Vagina (tissue), 2 donors: ENCODE measurements at regions not wholly inside any gene's neighbourhood (a gene's known extent, or its start where the extent isn't known, plus 50 kb on each side); places are given as distances from the start of the nearest gene placed in this dataset.

Experiments
- DNase-seq, 2 donors: peaks; one replicate each; pipeline ENCODE4 v3.0.0-alpha.2; 2017; ENCODE audit errors: extremely low spot score in 2 of 2
- H3K27ac ChIP-seq: fragments of 200-600 bp; sonication (generic); one replicate; pipeline ENCODE4 v1.5.1; 2019
- H3K27me3 ChIP-seq: fragments of 200-600 bp; sonication (generic); one replicate; pipeline ENCODE4 v1.5.1; 2019
- H3K36me3 ChIP-seq, 2 donors: fragments of 200-600 bp; sonication (generic); one replicate each; pipeline ENCODE4 v1.5.1; 2017 to 2019
- H3K4me1 ChIP-seq: fragments of 200-600 bp; sonication (generic); one replicate; pipeline ENCODE4 v1.5.1; 2019
- H3K4me3 ChIP-seq, 2 donors: fragments of 200-600 bp; sonication (generic); 1 replicate in 1 of 2; 2 replicates in 1 of 2; pipeline ENCODE4 v1.5.1; 2016 to 2019
- H3K9me3 ChIP-seq: fragments of 200-600 bp; sonication (generic); one replicate; pipeline ENCODE4 v1.5.1; 2019
- POLR2A ChIP-seq, 2 donors: fragments of 450-650 bp; IDR thresholded peaks; one replicate each; pipeline ENCODE4 v1.6.1; 2017; ENCODE audit warnings: antibody characterized with exemption in 2 of 2, mild to moderate bottlenecking in 2 of 2, moderate library complexity in 2 of 2
- POLR2AphosphoS5 ChIP-seq, 2 donors: sonication (generic); formaldehyde crosslinking; IDR thresholded peaks; one replicate each; pipeline ENCODE4 v1.9.0; 2017; ENCODE audit warnings: antibody characterized with exemption in 2 of 2, mild to moderate bottlenecking in 2 of 2, low read depth in 1 of 2; ENCODE audit not compliant: insufficient read depth in 1 of 2
- intact Hi-C: fragments of 100-400 bp; cut with DNase I; formaldehyde crosslinking; loops from one replicate; pipeline ENCODE4 v1.15.1; 2023
- TF ChIP-seq, protein P1 (sequence below), 3 experiments: fragments of 450-650 bp in 2 of 3; fragments of 200-600 bp in 1 of 3; sonication (generic) in 1 of 3; IDR thresholded peaks; one replicate each; pipeline ENCODE4 v1.5.1; 2017 to 2019; ENCODE audit warnings: antibody characterized with exemption in 3 of 3, mild to moderate bottlenecking in 2 of 3, moderate library complexity in 2 of 3

DNA sequence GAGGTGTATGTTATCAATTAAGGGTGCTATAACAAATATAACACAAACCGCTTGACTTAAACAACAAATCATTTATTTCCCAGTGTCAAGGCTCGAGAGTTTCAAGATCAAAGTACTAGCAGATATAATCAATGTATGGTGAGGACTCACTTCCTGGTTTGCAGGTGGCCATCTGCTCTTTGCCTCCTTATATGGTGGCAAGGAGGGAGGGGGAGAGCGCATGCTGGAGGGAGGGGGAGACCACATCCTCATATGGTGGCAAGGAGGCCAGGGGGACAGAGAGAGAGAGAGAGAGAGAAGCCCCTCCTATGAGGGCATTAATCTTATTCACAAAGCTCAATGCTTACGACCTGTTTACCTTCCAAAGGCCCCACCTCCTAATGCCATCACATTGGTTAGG lies 372.3 kb upstream of the SPOCK3 start:
- TF ChIP-seq, protein P1, sequence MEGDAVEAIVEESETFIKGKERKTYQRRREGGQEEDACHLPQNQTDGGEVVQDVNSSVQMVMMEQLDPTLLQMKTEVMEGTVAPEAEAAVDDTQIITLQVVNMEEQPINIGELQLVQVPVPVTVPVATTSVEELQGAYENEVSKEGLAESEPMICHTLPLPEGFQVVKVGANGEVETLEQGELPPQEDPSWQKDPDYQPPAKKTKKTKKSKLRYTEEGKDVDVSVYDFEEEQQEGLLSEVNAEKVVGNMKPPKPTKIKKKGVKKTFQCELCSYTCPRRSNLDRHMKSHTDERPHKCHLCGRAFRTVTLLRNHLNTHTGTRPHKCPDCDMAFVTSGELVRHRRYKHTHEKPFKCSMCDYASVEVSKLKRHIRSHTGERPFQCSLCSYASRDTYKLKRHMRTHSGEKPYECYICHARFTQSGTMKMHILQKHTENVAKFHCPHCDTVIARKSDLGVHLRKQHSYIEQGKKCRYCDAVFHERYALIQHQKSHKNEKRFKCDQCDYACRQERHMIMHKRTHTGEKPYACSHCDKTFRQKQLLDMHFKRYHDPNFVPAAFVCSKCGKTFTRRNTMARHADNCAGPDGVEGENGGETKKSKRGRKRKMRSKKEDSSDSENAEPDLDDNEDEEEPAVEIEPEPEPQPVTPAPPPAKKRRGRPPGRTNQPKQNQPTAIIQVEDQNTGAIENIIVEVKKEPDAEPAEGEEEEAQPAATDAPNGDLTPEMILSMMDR (IDR thresholded peaks at IDR 0.05) = no peak
- TF ChIP-seq POLR2AphosphoS5 (IDR thresholded peaks at IDR 0.05; ENCODE audit: insufficient read depth in 1 of 2, low read depth in 1 of 2) (no peak), POLR2A (IDR thresholded peaks at IDR 0.05) (no peak)
- no peak overlapping the region for H3K4me3 ChIP-seq
- H3K36me3 ChIP-seq = no peaks in the 10 kb centered on the region
- no peaks in the 10 kb centered on the region for H3K9me3 ChIP-seq
- H3K27me3 ChIP-seq = no peaks in the 10 kb centered on the region
- intact Hi-C loops = no loop called here
- no peak overlapping the region for H3K27ac ChIP-seq
- no peaks in the 10 kb centered on the region for H3K4me1 ChIP-seq
- no peak for DNase-seq

DNA sequence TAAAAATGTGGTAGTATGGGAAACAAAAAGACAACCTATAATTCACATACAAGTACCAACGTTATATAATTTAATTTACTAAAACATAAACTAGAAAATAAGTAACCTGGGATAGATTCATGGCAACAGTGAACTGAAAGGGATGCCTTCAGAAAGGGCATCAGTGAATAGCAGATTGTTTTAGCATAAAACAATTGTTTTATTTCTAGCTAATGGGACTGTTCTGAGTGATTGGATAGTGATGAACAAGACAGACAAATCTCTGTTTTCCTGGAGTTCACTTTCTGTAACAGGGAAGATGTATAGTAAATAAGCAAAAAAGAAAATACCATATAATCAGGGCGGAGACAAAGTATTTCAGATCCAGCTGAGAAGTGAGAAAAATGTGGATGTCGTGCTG lies 379.1 kb upstream of the SPOCK3 start:
- no peak overlapping the region for H3K27ac ChIP-seq
- DNase-seq = no peak
- no peaks in the 10 kb centered on the region for H3K4me1 ChIP-seq
- H3K36me3 ChIP-seq = no peaks in the 10 kb centered on the region
- no peaks in the 10 kb centered on the region for H3K27me3 ChIP-seq
- TF ChIP-seq, protein P1 (IDR thresholded peaks at IDR 0.05) = no peak
- TF ChIP-seq POLR2A (IDR thresholded peaks at IDR 0.05) (no peak), POLR2AphosphoS5 (IDR thresholded peaks at IDR 0.05; ENCODE audit: insufficient read depth in 1 of 2, low read depth in 1 of 2) (no peak)
- intact Hi-C loops = no loop called here
- no peak overlapping the region for H3K4me3 ChIP-seq
- no peaks in the 10 kb centered on the region for H3K9me3 ChIP-seq

DNA sequence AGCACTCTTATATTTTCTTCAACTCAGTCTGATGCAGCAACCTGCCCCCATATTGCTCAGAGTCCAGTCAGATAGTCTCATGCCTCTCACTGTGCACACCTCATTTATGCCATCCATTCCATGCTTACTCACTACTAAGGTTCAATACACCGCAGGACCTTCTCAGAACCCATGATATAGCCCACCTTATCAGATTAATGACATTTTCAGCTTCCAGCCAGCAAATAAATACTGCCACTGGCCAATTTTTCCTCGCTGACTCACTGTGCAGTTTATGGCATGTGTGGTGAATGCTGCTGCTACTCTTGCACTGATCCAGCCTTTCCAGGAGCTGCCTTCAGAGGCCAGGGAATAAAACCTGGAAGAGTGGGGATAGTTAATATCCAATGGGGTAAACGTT lies 380.6 kb upstream of the SPOCK3 start:
- Histone ChIP-seq H3K9me3 (no peaks in the 10 kb centered on the region), H3K27me3 (no peaks in the 10 kb centered on the region), H3K36me3 (no peaks in the 10 kb centered on the region), H3K4me1 (no peaks in the 10 kb centered on the region), H3K4me3 (no peak overlapping the region), H3K27ac (no peak overlapping the region)
- TF ChIP-seq POLR2AphosphoS5 (IDR thresholded peaks at IDR 0.05; ENCODE audit: insufficient read depth in 1 of 2, low read depth in 1 of 2) = no peak
- TF ChIP-seq POLR2A (IDR thresholded peaks at IDR 0.05) = no peak
- TF ChIP-seq, protein P1 (IDR thresholded peaks at IDR 0.05) = no peak
- intact Hi-C loops = no loop called here
- DNase-seq = no peak

DNA sequence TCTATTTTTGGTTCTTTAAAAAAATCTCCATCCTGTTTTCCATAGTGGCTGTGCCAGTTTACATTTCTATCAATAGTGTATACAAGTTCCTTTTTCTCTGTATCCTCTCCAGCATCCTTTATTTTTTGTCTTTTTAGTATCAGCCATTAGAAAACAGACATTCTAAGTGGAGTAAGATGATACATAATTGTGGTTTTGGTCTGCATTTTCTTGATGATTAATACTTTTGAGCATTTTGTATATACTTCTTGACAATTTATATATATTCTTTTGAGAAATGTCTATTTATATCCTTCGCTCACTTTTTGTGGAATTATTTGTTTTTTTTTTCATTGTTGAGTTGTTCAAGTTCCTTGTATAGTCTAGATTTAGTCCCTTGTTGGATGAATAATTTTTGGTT lies 382.2 kb upstream of the SPOCK3 start:
- Histone ChIP-seq H3K9me3 (no peaks in the 10 kb centered on the region), H3K36me3 (no peaks in the 10 kb centered on the region), H3K4me3 (no peak overlapping the region), H3K27ac (no peak overlapping the region), H3K4me1 (no peaks in the 10 kb centered on the region), H3K27me3 (no peaks in the 10 kb centered on the region)
- TF ChIP-seq, protein P1 (IDR thresholded peaks at IDR 0.05) = no peak
- no peak for TF ChIP-seq POLR2A (IDR thresholded peaks at IDR 0.05)
- DNase-seq = no peak
- intact Hi-C loops = no loop called here

DNA sequence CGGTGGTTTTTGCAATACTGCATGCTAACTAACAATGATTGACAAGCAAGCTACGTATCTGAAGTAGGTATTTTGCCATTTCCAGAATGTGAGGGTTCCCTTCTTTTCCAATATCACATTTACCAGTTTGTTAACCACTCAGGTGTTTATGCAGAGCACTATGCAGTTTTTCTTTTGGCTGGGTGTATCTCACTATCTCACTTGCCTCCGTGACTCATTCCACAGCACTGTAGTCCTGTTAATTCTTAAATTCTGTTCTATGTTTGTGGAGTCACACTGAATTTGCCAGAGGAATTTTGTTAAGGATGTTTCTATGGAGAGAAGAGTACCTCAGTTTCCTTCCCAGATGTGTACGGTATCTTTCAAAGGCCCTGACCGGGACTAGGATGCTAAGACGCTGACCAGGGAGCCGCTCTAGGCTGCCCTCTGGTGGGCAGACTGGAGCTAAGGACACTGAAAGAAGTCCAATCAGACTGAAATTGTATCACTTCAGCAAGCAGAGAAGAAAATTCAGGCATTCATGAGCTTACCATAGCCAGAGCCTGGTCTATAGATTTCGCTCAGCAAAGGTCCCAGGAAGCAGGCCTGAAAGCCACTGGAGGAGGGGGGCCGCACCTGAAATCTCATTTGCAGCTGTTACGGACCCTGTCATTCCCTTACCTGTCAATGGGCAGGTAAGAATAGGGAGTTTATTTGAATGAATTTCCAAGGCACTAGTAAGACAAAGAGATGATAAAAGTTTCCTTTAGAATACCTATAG lies 388.4 kb upstream of the SPOCK3 start:
- TF ChIP-seq, protein P1 (IDR thresholded peaks at IDR 0.05) = no peak
- TF ChIP-seq POLR2AphosphoS5 (IDR thresholded peaks at IDR 0.05; ENCODE audit: insufficient read depth in 1 of 2, low read depth in 1 of 2) (no peak), POLR2A (IDR thresholded peaks at IDR 0.05) (no peak)
- no peak for DNase-seq
- intact Hi-C loops = no loop called here
- Histone ChIP-seq H3K4me1 (no peaks in the 10 kb centered on the region), H3K36me3 (no peaks in the 10 kb centered on the region), H3K27me3 (no peaks in the 10 kb centered on the region), H3K4me3 (no peak overlapping the region), H3K27ac (no peak overlapping the region), H3K9me3 (no peaks in the 10 kb centered on the region)
